GM12864 (cell line): ENCODE measurements at regions not wholly inside any gene's neighbourhood (a gene's known extent, or its start where the extent isn't known, plus 50 kb on each side); places are given as distances from the start of the nearest gene placed in this dataset.

Experiments
- DNase-seq: peaks from one replicate; pipeline ENCODE4 v3.0.0-alpha.2; 2011; ENCODE audit warnings: low read depth
- H3K4me3 ChIP-seq: 2 replicates; pipeline ENCODE4 v1.5.1; 2011; ENCODE audit warnings: mild to moderate bottlenecking, low read depth, low read length, control low read depth
- CTCF ChIP-seq: IDR thresholded peaks from 2 replicates; pipeline ENCODE4 v1.5.1; 2011; ENCODE audit warnings: low read depth, mild to moderate bottlenecking, moderate library complexity, low read length, control low read depth, inconsistent platforms; ENCODE audit errors: missing control alignments

- no peak for DNase-seq
- no peak overlapping the region for H3K4me3 ChIP-seq
- no peak for TF ChIP-seq CTCF
These were observed 78.4 kb upstream of the NKD1 start for GRCh38 chr16:50469744-50470321.

- TF ChIP-seq CTCF = no peak
- no peak for DNase-seq
- H3K4me3 ChIP-seq = no peak overlapping the region
These were observed 79.0 kb upstream of the NKD1 start for GRCh38 chr16:50469121-50469743.

DNA sequence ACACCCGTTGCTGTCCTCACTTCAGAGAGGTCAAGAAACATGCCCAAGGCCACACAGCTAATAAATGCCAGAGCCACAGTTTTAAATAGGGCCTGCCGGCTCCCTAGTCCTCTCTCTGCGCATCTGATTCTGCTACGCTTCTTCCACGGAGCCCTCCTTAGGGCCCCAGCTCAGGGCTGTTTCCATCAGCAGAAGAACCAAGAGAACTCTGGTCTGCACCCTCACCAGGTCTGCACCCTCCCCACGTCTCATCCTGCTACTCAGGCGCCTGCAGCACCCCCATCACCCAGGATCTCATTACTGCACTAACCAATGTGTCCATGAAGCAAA, 79.5 kb upstream of the NKD1 start:
- no peak overlapping the region for H3K4me3 ChIP-seq
- no peak for DNase-seq
- TF ChIP-seq CTCF = no peak

GRCh38 chr16:50467943-50468748, 80.0 kb upstream of the NKD1 start:
- H3K4me3 ChIP-seq = peak overlapping the region; percentile 25
- no peak for DNase-seq

DNA sequence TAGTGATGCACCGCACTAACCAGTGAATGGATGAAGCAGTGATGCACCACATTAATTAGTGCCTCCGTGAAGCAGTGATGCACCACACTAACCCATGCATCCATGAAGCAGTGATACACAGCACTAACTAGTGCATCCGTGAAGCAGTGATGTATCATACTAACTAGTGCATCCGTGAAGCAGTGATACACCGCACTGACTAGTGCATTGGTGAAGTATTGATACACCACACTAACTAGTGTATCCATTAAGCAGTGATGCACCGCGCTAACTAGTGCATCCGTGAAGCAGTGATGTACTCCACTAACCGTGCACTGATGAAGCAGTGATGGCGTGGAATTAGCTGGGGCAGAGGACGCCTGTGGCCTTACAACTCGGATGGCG, 80.6 kb upstream of the NKD1 start:
- H3K4me3 ChIP-seq = peak overlapping the region; percentile 25
- no peak for DNase-seq
- TF ChIP-seq CTCF = no peak

More at GRCh38 chr16:50467943-50468748, 80.0 kb upstream of the NKD1 start:
- no peak for TF ChIP-seq CTCF

DNA sequence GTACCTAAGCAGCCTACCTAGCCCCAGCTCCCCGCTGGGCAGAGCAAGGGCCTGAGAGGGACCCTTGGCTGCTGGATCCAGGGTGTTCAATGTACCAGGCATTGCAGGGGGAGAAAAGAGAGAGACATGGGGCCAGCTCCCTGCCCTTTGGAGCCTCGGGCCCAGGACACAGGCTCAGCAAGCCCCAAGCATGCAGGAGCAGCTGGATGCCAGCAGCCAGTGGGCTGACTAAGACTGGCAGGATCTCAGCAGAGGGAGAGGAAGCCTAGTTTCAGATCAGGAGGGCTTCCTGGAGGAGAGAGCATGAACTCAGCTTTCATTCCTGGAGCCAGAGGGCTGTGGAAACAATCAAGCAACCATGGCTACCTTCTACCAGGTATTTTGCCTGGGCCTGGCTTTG, 82.0 kb upstream of the NKD1 start:
- no peak for DNase-seq
- no peak overlapping the region for H3K4me3 ChIP-seq
- no peak for TF ChIP-seq CTCF
